ENCODE measurements at regions not wholly inside any gene's neighbourhood (a gene's known extent, or its start where the extent isn't known, plus 50 kb on each side); places are given as distances from the start of the nearest gene placed in this dataset.

GRCh38 chr11:69905611-69906452 lies 86.6 kb upstream of the FGF3 start:
- H3K36me3 Mint-ChIP-seq (ENCODE audit: low read depth) = no peaks in the 10 kb centered on the region
- no peaks in the 10 kb centered on the region for H3K9me3 Mint-ChIP-seq
- peaks cover 9% of the 10 kb centered on the region for H3K27me3 Mint-ChIP-seq
- no peaks in the 10 kb centered on the region for H3K4me1 Mint-ChIP-seq (ENCODE audit: low read depth)
- H3K4me3 Mint-ChIP-seq = no peak overlapping the region
- H3K27ac Mint-ChIP-seq = no peak overlapping the region
- intact Hi-C loops (cut with micrococcal nuclease) = no loop called here

GRCh38 chr11:69906453-69906907 lies 87.3 kb upstream of the FGF3 start:
- intact Hi-C loops (cut with micrococcal nuclease) = no loop called here
- Mint-ChIP-seq H3K27me3 (peaks cover 9% of the 10 kb centered on the region), H3K27ac (no peak overlapping the region), H3K36me3 (ENCODE audit: low read depth) (no peaks in the 10 kb centered on the region), H3K9me3 (no peaks in the 10 kb centered on the region), H3K4me3 (no peak overlapping the region), H3K4me1 (ENCODE audit: low read depth) (no peaks in the 10 kb centered on the region)

DNA sequence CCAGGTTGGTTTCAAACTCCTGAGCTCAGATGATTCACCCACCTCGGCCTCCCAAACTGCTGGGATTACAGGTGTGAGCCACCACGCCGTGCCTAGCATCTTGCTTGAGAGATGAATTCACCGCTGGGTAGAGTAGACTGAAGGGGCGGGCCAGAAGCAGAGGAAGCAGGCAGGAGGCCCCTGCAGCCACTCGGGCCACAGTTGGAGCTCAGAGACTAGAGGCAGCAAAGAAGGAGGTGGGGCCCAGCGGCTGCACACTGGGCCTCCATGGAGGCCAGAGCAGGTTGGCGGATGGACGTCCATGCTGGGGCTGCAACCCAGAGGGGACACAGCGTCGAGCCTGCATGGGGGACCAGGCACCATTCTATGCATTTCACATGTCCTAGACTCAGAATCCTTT lies 88.4 kb upstream of the FGF3 start:
- no peaks in the 10 kb centered on the region for H3K36me3 Mint-ChIP-seq (ENCODE audit: low read depth)
- H3K27me3 Mint-ChIP-seq = peaks cover 8% of the 10 kb centered on the region

GRCh38 chr11:69908511-69909220 lies 89.5 kb upstream of the FGF3 start:
- Mint-ChIP-seq H3K36me3 (ENCODE audit: low read depth) (no peaks in the 10 kb centered on the region), H3K4me3 (no peak overlapping the region), H3K4me1 (ENCODE audit: low read depth) (no peaks in the 10 kb centered on the region), H3K27ac (no peak overlapping the region), H3K27me3 (peaks cover 8% of the 10 kb centered on the region), H3K9me3 (no peaks in the 10 kb centered on the region)
- intact Hi-C loops (cut with micrococcal nuclease) = no loop called here

More for the DNA sequence above, 88.4 kb upstream of the FGF3 start:
- Mint-ChIP-seq H3K4me1 (ENCODE audit: low read depth) (no peaks in the 10 kb centered on the region), H3K27ac (no peak overlapping the region), H3K9me3 (no peaks in the 10 kb centered on the region), H3K4me3 (no peak overlapping the region)
- intact Hi-C loops (cut with micrococcal nuclease) = no loop called here

- H3K27me3 Mint-ChIP-seq = peaks cover 9% of the 10 kb centered on the region
- H3K9me3 Mint-ChIP-seq = no peaks in the 10 kb centered on the region
- H3K27ac Mint-ChIP-seq = no peak overlapping the region
- intact Hi-C loops (cut with micrococcal nuclease) = no loop called here
- H3K36me3 Mint-ChIP-seq (ENCODE audit: low read depth) = no peaks in the 10 kb centered on the region
- H3K4me3 Mint-ChIP-seq = no peak overlapping the region
- no peaks in the 10 kb centered on the region for H3K4me1 Mint-ChIP-seq (ENCODE audit: low read depth)
Observed at GRCh38 chr11:69909561-69910518, 90.6 kb upstream of the FGF3 start.

DNA sequence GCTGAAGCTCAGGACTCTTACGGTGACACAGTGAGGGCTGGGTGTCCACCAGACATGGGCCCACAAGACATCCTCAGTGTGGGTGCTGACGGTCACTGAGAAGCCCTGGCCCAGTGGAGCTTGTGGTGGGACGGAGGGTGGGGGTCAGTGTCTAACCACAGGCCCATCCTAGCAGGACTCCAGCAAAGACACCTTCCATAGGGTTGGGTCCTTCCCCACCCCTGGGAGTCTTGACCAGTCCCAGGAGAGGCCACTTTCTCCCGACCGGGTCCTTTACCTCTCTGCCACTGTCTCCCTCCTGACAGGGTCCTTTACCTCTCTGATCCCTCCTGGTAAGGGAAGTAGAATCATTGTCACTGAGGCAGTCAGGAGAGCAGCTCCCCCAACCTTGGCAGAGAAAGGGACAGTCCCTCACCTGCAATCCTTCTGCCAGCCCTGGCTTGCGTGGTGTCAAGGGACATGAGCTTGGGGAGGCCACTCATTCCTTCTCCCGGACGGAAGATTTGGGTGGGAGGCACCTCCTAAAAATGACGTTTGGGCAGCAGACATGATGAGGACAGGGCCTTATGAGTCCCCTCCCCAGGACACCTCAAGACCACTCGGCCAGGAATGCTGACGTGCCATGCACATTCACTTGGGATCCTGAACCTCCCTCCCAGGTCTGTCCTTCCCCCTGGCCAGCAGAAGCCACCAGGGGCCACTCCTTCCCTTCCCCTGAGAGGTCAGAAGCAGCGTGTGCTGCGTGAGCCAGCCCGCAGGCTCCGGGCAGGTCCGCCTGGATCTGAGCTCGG lies 91.5 kb upstream of the FGF3 start:
- Mint-ChIP-seq H3K9me3 (no peaks in the 10 kb centered on the region), H3K4me3 (no peak overlapping the region), H3K27me3 (peaks cover 12% of the 10 kb centered on the region), H3K4me1 (ENCODE audit: low read depth) (no peaks in the 10 kb centered on the region), H3K27ac (no peak overlapping the region), H3K36me3 (ENCODE audit: low read depth) (no peaks in the 10 kb centered on the region)
- intact Hi-C loops (cut with micrococcal nuclease) = no loop called here

DNA sequence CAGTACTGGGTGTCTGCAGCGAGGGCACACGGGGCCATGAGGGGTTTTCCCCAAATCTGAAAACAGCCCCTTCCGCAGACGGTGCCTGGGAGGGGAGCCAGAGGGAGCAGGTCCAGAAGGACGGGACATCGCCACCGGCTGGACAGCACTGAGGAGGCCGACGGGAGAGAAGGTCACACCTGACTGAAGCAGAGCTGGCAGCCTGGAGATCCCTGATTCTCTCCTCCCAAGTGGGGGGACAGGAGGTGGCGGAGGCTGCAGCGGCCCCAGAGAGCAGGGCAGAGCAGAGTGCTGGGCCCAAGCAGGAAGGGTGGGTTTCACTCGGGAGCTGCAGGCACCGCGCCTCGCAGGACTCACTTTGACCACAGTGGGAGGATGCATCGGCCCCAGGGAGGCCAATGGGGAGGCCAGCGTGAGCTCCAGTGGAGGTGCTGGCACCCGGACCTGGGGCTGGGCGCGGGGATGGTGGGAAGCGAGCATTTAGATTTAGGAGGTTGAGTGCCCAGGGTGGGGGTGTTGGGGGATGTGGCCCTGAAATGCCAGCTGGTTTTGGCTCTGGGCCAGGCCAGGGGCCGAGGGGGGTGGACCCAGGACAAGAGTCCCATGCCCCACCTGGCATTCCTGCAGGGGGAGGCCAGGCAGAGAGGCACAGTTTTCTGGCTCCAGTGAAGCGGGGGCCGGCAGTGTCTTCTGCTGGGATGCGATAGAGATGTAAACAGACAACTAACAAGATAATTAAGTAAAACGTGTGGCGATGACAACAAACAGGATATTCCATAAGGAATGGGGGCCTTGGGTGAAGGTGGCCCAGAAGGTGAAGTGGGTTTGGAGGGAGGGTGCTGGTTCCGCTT lies 92.3 kb upstream of the FGF3 start:
- no peaks in the 10 kb centered on the region for H3K36me3 Mint-ChIP-seq (ENCODE audit: low read depth)
- no peaks in the 10 kb centered on the region for H3K9me3 Mint-ChIP-seq
- peaks cover 14% of the 10 kb centered on the region for H3K27me3 Mint-ChIP-seq
- no peak overlapping the region for H3K4me3 Mint-ChIP-seq
- intact Hi-C loops (cut with micrococcal nuclease) = no loop called here
- H3K4me1 Mint-ChIP-seq (ENCODE audit: low read depth) = no peaks in the 10 kb centered on the region
- H3K27ac Mint-ChIP-seq = no peak overlapping the region

DNA sequence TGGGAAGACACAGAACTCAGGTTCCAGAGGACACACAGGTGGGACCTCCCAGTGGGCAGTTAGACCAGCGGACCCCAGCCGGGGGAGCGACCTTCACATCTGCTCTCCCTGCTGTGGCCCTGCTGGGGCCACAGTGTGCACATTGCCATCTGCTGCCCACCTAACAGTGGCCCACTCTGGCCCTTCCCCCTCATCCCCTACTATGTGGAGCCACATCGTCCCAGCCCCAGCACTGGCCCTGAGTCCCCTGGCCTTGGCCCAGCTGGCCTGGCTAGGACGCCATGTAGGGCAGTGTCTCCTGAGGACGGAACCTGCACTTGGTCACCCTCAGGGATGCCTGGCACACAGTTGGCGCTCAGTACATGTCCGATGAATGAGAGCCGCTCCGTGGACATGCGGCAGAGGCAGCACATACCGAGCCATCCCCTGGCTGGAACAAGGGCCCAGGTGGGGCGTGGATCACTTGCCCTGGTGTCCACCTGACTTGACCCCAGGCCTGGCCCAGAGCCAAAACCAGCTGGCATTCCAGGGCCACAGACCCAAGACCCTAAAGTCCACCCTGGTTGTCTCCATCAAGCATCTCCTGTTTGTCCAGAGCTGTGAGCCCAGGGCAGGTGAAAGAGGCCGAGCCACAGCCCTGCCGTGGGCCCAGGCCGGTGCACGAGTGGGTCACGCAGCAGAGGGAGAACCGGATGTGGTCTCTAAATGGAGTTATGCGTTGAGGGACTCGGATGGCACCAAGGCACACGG lies 93.1 kb upstream of the FGF3 start:
- Mint-ChIP-seq H3K4me3 (no peak overlapping the region), H3K27ac (no peak overlapping the region), H3K4me1 (ENCODE audit: low read depth) (no peaks in the 10 kb centered on the region), H3K36me3 (ENCODE audit: low read depth) (no peaks in the 10 kb centered on the region), H3K27me3 (peaks cover 19% of the 10 kb centered on the region), H3K9me3 (no peaks in the 10 kb centered on the region)
- intact Hi-C loops (cut with micrococcal nuclease) = no loop called here

DNA sequence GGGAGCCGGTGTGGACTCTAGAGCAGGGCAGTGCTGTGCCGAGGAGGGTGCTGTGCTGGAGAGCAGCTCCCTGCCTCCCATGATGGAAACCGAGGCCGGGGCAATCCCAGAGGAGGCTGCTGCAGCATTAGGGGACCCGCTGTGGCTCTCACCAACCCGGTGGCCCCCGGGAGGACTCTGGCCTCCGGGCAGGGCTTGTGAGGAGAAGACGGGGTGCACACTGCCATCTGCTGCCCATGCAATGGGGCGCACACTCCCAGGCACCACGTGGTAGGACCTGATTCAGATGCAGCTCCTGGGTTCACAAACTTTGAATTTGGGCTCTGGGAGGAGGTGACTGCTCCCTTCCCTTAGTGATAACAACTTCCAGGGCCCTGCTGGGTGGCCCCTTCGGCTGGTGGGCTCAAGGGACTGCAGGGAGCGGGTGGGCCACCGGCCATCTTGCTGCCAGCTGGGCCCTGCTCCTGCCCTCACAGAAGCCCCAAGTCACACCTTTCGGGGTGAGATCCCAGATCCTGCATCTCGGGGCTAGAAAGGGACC lies 93.8 kb upstream of the FGF3 start:
- intact Hi-C loops (cut with micrococcal nuclease) = no loop called here
- Mint-ChIP-seq H3K27ac (no peak overlapping the region), H3K4me1 (ENCODE audit: low read depth) (no peaks in the 10 kb centered on the region), H3K36me3 (ENCODE audit: low read depth) (no peaks in the 10 kb centered on the region), H3K27me3 (peaks cover 23% of the 10 kb centered on the region), H3K9me3 (no peaks in the 10 kb centered on the region), H3K4me3 (no peak overlapping the region)

- intact Hi-C loops (cut with micrococcal nuclease) = no loop called here
Observed at GRCh38 chr11:69913591-69914285, 94.5 kb upstream of the FGF3 start.

DNA sequence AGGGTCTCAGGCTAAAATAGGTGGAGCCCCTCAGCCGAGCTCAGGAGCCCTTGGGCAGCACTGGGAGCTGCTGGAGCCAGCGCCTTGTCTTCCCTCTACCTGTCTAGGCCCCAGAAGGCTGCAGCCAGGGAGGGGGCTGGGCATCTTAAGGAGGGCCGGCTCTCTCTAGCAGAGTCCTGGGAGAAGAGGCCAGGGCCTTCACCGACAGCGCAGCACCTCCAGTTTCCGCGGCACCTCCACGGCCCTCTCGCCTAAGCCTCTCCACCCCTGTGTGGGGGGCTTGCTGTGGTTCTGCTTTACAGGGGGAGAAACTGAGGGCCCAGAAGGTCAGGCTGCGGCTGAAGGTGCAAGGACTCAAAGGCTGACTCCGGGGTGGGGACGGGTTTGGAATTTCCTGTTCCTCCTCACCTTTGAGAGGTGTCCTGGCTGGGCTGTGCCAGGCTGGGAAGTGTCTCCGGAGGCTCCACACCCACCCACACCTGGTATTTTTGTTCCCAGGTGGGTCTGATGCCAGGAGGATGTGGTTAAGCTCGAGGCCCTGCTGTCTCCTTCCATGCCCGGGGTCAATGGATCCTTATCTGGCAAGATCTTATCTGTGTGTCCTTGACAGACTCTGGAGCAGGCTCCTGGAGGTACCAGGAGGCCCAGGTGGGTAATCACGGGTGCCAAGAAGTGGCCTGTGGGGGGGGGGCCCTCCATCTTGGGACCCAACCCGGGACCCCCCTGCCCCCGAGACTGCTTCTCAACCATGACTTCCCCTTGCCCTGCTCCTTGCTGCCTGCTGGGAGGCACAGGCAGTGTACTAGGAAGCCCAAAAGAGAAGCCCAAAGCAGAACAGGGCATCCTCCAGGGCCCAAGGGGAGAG lies 95.3 kb upstream of the FGF3 start:
- H3K36me3 Mint-ChIP-seq (ENCODE audit: low read depth) = no peaks in the 10 kb centered on the region
- no peak overlapping the region for H3K4me3 Mint-ChIP-seq
- intact Hi-C loops (cut with micrococcal nuclease) = no loop called here
- H3K4me1 Mint-ChIP-seq (ENCODE audit: low read depth) = no peaks in the 10 kb centered on the region
- H3K27ac Mint-ChIP-seq = no peak overlapping the region
- peaks cover 29% of the 10 kb centered on the region for H3K27me3 Mint-ChIP-seq
- no peaks in the 10 kb centered on the region for H3K9me3 Mint-ChIP-seq

More at GRCh38 chr11:69913591-69914285, 94.5 kb upstream of the FGF3 start:
- Mint-ChIP-seq H3K4me3 (no peak overlapping the region), H3K27me3 (peaks cover 26% of the 10 kb centered on the region), H3K4me1 (ENCODE audit: low read depth) (no peaks in the 10 kb centered on the region), H3K9me3 (no peaks in the 10 kb centered on the region), H3K36me3 (ENCODE audit: low read depth) (no peaks in the 10 kb centered on the region), H3K27ac (no peak overlapping the region)

Data from dendritic cell treated with granulocyte-macrophage colony-stimulating factor and Interleukin-4, amounts not matched to agents 40 ng/mL and 50 ng/mL, for 4 days (primary cell).